Activated CD8-positive, alpha-beta memory T cell treated with anti-CD3 and anti-CD28 coated beads, Interleukin-2, amount 50 U/mL, for 24 hours (primary cell): ENCODE measurements at regions not wholly inside any gene's neighbourhood (a gene's known extent, or its start where the extent isn't known, plus 50 kb on each side); places are given as distances from the start of the nearest gene placed in this dataset.

Experiments
- DNase-seq: peaks from one replicate; pipeline ENCODE4 v3.0.0-alpha.2; 2020; ENCODE audit errors: extremely low read depth

DNA sequence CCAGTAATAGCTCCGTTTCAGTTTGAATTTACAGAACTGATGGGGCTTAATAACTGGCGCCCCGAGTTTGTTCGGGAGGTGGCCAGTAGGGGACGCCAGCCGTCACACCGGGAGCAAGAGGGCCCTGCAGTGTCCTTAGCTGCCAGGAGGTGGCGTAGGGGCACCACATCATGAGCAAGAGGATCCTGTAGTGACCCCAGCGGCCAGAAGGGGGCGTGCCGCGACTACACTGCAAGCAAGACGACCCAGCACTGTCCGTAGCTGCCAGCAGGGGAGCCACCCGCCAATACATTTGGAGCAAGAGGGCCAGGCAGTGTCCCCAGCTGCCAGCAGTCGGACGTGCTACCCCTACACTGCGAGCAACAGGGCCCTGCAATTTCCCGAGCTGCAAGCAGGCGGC lies 663.7 kb upstream of the B3GAT1 start:
- DNase-seq = peak; percentile 8

DNA sequence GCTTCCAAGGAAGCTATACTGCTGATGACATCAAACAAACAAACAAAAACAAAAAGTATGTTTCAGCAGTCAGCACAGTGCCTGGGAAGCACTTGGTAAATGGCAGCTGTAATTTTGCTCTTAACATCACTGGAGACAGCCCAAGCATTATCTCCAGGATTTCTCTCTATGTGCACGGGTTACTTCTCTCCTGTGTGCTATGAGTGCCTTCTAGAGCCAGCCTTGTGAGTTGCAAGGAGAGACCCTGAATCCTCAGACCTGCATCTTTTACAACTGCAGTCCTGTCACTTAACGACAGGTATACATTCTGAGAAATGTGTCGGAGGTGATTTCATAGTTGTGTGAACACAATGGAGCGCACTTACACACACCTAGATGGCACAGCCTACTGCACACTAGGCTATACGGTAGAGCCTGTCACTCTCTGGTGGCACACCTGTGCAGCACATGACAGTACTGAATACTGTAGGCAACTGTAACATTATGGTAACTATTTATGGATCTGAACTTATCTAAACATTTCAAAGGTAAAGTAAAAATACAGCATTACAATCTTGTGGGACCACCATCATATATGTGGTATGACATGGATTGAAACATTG lies 662.5 kb upstream of the B3GAT1 start:
- no peak for DNase-seq

DNA sequence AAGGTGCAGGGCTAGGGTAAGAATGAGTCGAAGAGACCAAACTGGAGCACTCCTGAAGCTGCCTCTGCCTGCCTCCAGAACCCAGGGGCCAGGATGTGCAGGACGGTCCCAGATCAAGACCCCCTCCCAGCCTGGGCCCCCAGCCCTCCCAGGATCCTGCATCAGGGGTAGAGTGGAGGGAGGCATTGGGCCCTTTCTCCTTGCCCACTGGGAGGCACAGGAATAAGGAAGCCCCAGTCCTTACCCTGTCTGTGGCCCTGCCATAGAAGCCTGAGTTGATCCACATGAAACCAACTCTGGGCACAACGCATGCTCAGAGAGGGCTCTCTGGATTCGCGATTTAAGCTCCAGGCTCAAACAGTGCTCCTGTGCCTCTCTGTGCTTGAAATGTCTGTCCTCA lies 661.8 kb upstream of the B3GAT1 start:
- DNase-seq = no peak

DNA sequence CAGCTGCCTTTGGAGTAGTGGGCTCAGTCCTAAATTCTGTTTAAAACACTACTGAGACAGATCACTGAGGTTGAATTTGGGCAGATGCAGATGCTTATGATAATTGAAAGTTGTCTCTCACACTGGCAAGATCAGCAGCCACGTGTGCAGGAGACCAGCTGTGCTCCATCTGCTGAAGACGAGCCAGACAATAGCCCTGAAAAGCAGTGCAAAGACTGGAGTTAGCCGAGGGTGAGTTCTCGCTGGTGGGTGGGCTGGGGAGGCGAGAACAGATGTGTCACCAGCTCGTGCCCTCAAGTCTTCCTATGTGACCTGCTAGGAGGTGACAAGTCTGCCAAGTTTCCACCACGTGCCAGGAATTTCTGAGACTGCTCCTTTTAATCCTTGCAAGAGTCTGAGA lies 661.3 kb upstream of the B3GAT1 start:
- no peak for DNase-seq

DNA sequence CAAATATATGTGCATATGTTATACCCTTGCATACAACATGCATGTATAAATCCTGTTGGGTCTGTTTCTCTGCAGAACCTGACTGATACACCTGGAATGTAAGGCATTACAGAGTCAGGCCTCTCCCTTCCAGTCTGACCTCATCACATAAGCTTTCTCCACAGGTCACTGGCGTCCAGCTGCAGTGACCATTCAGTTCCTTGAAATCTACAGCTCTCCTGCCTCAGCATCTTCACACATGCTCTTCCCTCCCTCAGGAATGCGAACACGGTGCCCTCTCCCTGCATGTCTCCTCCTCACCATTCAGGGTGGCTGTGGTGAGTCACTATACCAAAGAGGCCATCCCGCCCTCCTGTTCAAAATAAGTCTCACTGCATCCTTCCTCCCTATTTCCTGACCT lies 657.8 kb upstream of the B3GAT1 start:
- DNase-seq = no peak

DNA sequence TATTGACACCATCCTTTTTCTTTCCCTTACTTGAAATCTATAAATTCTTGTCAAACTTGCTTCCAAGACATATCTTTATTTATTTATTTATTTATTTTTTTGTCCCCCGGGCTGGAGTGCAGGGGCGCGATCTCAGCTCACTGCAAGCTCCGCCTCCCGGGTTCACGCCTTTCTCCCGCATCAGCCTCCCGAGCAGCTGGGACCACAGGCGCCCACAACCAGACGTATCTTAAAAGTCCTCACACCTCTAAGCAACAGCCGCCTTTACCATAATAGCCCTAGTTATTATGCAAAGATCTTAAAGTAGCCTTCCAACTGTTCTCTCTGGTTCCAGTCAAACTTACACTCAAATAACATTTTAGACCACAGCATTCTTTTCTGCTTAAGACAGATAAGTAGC lies 657.0 kb upstream of the B3GAT1 start:
- DNase-seq = no peak

DNA sequence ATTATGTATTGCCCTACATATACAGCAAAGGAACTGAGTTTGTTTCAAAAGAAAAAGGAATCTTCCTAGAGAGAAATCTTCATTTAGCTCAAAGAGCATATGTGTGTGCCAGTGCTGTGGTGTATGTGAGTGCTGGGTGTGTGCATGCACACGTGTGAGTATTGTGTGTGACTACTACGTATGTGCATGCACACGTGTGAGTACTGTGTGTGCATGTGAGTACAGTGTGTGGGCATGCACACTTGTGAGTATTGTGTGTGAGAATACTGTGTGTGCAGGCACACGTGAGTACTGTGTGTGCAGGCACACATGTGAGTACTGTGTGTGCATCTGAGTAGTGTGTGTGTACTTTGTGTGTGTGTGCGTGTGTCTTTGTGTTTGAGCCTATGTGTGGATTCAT lies 651.0 kb upstream of the B3GAT1 start:
- no peak for DNase-seq

DNA sequence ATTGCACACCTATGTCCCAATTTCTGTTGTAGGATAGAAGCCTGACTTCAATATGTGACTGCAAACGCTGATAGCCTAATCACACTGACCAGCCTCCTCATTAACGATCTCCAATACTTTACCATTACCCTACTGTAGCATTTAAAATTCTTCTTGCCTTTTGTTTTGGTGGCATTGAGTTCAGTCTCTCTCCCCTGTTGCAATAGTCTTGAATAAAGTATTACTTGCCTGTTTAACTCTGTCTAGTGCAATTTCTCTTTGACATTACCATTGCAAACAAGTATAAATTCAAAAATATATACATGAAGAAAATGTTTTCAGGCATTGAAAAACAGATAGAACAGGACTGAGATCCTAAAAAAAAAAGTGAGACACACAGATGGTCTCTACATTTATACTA lies 649.1 kb upstream of the B3GAT1 start:
- DNase-seq = no peak

DNA sequence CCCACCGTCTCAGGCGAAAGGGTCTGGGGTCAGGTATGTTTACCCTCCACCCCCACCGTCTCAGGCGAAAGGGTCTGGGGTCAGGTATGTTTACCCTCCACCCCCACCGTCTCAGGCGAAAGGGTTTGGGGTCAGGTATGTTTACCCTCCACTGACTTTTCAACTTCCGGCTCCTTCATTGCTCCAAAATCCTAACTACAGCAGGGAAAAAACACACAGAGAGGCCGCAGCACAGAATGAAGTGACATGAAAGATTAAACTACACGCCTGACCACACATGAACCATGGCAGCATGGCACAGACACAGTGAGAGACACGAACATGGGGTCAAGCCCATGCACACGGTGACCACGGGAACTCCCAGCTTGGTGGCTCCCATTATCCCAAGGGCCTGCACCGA lies 634.9 kb upstream of the B3GAT1 start:
- DNase-seq = no peak

DNA sequence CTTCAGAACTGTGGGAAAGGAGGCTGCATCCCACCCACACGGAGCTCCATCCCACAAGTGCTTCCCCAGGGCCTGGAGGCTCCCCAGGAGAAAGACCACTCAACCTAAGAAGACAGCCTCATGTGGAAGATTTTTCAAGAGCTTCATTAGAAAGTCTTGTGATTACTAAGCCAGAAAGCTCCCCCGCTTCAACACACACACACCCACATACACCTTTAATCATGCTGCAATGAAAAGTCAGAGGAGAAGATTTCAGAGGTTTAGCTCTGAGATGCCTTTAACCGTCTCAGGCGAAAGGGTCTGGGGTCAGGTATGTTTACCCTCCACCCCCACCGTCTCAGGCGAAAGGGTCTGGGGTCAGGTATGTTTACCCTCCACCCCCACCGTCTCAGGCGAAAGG lies 634.5 kb upstream of the B3GAT1 start:
- DNase-seq = no peak

DNA sequence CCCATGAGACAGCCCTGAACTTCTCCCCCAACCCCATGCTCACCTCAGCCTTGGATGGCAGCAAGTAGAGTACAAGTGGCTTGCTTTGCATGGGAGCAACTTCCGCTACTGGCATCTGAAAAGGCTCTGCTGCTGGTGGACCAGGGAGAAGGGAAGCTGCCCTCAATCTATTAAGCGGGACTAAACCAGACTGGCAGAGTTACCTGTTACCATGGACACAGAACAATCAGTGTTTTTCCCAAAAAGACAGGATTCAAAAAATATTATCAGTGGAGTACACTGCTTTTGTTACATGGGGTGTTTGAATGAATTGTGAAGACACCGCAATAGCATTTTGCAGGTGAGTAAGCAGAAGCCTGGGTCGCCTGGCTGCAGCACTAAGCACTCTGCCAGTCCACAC lies 631.4 kb upstream of the B3GAT1 start:
- no peak for DNase-seq

DNA sequence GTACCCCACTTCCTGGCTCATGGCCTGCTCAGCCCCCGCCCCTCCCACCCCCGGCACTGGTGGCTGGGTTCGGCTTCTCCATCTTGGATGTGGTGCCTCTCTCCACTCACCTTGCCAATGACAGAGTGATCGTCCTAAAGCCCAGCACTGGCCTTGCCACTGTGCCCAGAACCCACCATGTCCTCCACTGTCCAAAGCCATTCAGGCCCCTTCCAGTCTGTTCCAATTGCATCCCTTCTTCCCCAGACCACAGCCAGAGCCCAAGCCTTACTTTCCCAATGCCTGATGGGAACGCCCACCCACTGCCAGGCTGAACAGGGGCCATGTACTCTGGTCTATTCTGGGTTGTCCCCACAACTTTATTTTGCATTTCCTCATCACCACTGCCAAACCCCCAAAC lies 625.8 kb upstream of the B3GAT1 start:
- DNase-seq = no peak

DNA sequence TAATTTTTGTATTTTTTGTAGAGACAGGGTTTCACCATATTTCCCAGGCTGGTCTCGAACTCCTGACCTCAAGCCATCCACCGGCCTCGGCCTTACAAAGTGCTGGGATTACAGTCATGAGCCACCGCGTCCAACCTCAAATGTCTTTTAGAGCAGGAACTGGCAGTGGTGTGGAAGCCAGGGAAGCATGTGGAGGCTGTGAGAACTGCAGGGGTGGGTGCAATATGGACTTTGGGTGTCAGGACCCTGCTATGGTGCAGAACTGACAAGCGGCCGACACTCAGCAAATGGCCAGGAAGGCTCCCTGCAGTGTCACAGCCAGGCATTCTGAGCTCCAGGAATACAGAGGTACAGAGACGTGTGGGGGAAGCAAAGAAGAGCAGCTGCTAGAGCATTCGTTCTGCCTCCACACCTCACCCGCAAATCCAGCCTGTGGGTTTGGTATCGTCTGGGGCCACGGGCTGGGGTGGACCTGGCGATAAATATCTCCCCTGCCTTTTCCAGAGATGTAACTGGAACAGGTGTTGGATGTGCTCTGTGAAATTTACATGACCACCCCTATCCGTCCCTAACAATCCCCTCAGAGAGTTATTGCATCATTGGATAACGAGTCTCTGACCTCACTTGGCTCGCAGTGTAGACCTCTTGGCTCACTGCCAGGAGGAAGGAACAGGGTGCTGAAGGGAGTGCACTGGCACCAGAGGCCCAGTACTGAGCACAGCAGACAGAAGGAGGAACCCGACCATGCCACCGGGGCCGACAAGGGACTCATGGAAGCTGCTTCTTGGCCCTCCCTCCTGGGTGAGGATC lies 624.7 kb upstream of the B3GAT1 start:
- DNase-seq = no peak

DNA sequence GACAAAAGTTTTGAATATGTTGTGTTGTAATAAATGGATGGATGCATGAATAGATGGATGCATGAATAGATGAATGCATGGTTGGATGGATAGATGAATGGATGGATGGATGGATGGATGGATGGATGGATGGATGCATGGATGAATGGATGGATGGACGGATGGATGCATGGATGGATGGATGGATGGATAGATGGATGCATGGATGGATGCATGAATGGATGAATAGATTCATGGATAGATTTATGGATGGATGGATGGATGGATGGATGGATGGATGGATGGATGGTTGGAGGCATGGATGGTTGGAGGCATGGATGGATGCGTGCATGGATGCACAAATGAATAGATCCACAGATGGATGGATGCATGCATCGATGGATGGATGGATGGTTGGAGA lies 623.2 kb upstream of the B3GAT1 start:
- DNase-seq = no peak

DNA sequence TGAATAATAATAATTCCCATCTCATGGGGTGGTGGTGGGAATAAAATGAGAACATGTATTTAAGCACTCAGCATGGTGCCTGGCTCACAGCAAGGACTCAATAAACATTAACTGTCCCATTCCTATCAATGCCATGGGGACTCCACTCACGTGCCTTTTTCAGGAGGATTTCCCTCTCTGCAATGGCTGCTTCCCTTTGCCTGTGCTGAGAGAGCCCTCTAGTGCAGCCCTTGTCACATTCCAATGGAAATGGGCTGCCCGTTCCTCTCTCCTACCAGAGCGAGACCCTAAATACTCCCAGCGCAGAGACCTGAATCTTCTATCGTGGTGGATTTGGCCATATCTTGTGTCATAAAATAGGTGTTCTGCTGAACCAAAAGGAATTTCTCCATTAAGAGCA lies 621.5 kb upstream of the B3GAT1 start:
- DNase-seq = no peak

DNA sequence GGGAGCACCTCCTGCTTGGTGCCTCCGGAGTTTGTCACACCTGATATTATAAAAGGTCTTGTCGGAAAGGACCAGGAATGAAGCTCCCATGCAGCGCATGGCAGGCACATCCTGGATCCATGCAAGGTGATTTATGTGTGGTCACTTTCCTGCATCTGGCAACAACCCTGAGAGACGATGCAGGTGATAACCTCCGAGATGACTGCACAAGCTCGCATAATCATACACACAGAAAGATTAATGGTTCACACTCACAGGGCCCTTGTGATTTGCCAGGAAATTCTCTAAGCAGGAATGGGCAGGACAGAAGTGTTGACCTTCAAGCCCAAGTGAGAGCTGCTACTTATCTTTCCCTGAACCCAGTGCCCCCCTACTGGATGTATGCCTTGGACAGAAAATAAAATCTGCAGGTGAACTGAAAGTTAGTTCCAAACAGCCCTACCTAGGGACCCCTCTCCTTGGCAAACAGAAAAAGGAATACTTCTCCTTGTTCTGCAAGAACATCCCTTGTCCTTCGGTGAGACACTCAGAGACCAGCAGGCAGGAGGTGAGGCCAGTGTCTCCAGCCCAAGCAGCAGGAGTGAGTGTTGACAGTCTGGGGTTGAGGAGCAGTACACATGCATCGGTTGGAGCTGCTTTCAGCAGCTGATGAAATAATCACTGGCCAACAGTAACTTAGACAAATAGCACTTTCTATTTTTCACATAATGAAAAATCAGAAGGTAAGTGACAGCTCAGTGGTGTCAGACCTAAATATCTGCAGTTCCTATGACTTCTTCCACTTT lies 619.4 kb upstream of the B3GAT1 start:
- DNase-seq = no peak

DNA sequence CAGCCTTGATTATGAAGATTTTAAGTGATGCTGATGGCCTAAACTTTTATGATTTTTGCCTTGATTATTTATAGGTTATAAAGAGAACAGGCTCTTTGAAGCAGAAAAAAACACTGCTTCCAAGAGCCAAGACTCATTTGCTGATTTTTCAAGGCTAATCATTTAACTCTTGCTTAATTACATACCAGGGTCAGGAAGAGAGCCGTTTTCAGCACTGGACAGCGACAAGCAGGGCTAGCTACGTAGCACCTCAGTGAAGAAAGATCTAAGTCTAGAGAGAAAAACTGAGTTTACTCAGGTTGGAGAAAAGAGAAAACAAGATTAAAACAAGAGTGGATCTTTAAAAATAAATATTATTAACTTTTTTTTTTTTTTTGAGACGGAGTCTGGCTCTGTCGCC lies 615.4 kb upstream of the B3GAT1 start:
- DNase-seq = no peak

DNA sequence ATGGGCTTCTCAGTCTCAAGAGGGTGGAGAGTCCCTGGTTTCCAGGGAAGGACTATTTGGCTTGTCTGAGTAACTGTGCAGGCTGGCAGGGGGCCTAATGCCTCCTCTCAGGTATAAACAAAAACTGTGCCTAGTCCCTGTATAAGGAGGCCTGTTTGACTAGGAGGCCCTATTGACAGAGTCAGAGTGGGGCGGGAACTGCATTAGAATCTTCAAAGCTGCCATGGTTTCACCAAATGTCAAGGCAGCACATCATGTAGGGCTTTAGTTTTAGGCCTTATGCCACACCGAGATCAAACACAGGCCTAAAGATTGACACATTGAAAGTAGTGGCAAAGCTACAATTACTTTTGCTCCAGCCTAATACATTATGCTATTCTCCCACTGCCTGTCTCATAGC lies 611.5 kb upstream of the B3GAT1 start:
- DNase-seq = no peak

DNA sequence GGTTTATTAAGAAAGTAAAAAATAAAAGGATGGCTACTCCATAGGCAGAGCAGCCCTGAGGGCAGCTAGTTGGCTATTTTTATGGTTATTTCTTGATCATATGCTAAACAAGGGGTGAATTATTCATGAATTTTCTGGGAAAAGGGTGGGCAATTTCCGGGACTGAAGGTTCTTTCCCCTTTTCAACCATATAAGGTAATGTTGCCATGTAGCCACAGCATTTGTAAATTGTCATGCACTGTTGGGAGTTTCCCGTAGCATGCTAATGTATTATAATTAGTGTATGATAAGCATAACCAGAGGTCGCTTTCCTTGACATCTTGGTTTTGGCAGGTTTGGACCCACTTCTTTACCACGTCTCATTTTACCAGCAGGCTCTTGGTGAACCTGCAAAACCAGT lies 610.4 kb upstream of the B3GAT1 start:
- no peak for DNase-seq

DNA sequence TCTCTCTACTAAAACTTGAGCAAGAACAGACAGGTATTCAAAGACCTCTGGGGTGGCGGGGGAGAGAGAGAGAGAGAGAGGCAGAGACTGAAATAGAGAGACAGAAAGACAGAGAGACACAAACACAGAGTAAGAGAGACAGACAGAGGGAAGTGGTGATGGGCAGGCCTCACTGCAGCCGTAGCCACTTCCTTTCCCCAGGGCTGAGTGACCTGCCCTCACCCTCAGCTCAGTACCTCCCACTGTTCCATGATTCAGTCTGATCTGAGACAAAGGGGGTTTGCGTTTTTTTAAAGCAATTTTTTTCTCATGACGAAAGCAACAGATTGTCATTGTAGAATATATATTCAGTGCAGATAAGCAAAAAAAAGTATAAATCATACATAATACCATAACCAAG lies 607.9 kb upstream of the B3GAT1 start:
- DNase-seq = no peak

DNA sequence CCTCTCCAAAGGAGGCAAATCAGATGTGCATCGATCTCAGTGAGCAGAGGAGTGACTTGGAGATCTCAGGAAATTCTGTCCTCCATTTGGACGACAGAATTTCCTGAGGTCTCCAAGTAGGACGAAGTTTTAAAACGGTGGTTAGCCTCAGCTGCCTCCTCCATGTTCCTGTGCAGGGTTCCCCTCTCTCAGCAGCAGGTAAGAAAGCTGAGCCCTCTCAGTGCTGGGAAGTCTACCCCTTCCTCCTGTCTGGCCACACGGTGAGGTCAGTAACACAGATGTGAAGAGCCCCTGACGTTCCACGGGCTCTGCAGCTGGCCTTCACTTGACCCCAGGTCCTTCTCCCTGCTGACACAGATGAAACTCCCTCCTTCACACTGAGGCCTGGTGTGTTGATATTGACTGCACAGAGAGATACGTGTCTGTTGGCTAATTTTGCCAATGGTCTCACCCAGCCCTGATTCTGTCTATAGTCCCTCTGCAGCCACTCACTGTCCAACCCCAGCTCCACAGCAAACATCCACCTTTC lies 607.4 kb upstream of the B3GAT1 start:
- DNase-seq = no peak

DNA sequence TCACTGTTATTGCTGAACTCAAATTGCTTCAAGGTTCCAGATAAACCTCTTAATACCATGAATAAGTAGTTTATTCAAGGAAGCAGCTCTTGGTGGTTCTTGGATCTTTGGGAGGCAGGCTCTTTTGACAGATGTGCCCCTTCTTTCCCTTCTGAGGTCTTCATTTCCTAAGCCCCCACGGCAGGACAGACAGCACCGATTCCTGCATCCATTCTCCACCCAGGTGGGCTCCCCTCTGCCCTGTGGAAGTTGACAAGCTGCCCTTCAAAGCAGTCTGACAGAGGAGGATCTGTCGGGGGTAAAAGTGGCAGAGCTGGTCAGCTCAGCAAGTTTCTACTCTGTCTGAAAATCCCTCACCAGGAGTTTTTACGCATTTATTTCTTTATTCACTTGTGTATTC lies 605.3 kb upstream of the B3GAT1 start:
- DNase-seq = no peak

DNA sequence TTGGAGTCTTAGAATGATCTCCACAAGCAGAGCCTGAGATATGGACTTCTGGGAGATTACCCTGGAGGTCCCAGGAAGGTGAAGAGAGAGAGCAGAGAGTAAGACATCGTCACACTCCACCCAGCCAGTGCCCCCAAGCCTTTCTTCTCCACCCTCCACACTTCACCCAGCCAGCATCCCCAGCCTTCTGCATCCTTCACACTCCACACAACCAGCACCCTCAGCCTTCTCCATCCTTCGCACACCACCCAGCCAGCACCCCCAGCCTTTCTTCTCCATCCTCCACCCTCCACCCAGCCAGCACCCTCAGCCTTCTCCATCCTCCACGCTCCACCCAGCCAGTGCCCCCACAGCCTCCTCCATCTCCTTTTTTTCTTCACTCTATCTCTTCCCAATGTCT lies 603.9 kb upstream of the B3GAT1 start:
- DNase-seq = no peak
